GM19240 (cell line): ENCODE measurements at regions not wholly inside any gene's neighbourhood (a gene's known extent, or its start where the extent isn't known, plus 50 kb on each side); places are given as distances from the start of the nearest gene placed in this dataset.

Experiments used
- DNase-seq: peaks from one replicate; pipeline ENCODE4 v3.0.0; 2011; ENCODE audit warnings: low spot score; ENCODE audit not compliant: insufficient read length

DNA sequence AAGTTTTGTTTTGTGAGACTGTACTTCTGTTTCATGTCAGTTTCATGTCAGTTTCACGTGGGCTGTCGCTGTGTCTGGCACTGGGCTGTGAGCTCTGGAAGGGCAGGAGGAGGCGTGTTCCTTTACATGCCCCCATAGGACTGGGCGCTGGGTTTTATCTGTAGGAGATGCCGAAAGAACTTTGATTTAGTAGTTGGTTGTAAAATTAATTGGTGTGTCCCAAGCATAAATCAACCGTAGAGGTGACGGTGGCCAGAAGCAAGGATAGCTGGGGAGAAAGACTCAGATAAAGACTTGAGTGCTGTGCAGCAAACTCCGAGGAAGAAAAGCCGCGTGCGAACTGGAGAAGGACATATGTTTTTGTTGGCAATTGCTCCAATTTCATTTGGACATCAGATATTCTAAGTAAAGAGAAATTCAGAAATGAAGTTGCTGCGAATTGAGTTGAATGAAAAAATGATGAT lies 182.5 kb downstream of the VRK1 start:
- DNase-seq, result no peak

DNA sequence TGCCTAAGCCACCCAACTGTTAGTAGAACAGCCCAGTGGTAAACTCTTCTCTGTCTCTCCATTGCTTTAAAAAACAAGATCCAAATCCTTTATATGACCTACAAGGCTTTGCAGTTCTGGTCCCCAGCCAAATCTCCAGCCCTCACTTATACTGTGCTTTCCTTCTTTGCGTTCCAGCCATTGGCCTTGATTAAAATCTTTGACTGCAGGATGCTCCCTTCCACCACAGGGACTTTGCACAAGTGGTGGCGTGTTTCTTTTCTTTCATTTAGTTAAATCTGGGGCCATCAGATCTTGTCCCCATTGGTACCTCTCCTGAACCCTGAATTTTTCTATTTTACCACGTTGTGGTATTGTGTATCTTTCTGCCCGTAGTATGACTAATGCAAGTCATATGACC lies 183.7 kb downstream of the VRK1 start:
- no peak for DNase-seq

DNA sequence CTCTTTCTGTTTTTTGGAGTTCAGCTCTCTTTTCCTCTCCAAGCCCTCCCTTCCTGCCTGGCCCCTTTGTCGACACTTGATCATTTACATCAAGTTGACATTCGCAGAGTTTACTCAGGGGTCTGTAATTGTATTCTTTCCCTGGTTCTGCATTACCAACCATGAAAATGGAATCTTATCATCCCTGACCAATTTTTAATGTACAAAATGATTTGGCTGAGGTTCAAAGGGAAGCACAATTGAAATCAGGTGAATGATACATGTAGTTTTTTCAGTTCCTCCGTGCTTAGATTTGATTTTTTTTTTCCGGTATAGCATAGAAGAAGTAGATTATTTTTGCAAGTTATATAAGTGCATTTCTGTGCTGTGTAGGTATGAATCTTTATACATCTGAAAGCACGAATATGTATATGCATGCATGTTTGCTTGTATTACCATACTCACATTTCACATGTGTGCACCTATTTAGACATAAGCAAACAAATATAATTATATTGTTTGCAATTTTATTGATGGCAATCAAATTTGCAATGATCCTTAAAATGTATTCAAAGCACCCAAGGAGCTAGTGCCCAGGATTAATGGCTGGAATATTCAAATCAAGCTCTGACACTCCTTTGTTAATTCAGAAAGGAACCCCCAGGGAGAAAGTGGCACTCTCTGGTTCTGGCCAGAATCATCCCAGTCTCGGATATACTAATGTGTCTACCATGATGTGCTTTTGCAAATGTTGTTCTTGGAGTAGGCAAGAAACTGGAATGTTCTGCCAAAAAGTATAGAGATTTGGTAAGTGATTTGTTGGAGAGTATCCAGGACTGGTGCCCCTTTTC lies 189.3 kb downstream of the VRK1 start:
- DNase-seq, result no peak

GRCh38 chr14:96987086-96987474 lies 189.9 kb downstream of the VRK1 start:
- DNase-seq, result no peak

GRCh38 chr14:96987771-96988170 lies 190.6 kb downstream of the VRK1 start:
- DNase-seq, result no peak

DNA sequence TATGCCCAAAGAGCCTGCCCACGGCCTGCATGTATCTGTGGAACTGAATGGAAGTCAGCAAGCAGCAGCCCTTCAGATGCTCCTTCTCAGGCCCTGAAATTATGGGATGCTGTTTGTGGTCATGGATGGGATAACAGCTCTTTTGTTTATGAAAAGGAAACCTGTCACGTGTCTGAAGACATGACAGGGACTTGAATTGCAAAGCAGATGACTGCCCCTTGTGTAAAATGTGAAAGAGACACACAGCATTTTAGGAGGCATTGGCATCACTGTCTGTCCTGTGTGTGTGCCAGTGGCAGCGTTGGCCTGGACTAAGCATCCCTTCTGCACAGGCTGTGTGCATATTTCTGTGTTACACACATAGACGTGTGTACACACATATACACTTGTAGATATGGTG lies 192.1 kb downstream of the VRK1 start:
- no peak for DNase-seq

- DNase-seq, result no peak
These were observed 194.0 kb downstream of the VRK1 start for GRCh38 chr14:96991226-96991625.

- DNase-seq, result no peak
These were observed 197.8 kb downstream of the VRK1 start for GRCh38 chr14:96994999-96995398.

- no peak for DNase-seq
These were observed 200.1 kb downstream of the VRK1 start for GRCh38 chr14:96997269-96997668.

GRCh38 chr14:96997996-96998395 lies 200.8 kb downstream of the VRK1 start:
- DNase-seq, result no peak

- DNase-seq, result no peak
These were observed 202.5 kb downstream of the VRK1 start for GRCh38 chr14:96999654-97000155.

GRCh38 chr14:97002454-97002853 lies 205.3 kb downstream of the VRK1 start:
- no peak for DNase-seq

DNA sequence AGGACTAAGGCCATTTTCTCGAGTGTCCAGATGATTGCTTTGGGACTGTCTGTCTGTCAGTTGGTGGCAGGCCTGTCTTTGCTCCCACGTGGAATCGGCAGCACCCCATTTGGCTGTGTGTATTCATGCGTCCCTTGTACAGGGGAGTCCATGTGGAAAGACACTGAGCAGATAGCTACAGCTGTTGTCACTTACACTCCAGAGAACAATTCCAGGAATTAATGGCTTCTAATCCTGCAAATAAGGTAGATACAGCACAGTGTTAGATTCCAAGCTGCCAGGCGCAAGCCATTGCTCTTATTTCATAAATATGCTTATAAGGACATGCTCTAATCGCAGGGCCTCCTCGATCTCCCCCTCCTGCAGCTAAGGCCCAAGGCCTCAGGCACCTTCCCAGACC lies 208.8 kb downstream of the VRK1 start:
- no peak for DNase-seq

GRCh38 chr14:97010491-97011160 lies 213.4 kb downstream of the VRK1 start:
- no peak for DNase-seq

DNA sequence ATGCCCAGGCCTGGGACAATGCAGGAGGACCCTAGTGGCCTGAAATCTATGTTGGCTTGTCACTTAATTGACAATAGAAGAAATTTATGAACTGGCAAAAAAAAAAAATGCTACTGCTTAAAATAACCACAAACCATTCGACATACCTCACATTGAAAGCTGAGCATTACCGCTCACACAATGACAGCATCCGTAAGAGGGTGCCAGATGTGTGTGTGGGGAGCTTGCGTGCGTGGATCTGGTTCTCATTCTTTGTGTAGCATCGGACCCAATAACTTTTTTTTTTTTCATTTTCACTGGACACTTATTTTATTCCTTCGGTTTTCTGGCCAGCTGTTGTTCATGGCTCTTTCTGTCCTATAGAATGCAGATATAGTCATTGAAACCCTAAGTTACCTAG lies 216.7 kb downstream of the VRK1 start:
- no peak for DNase-seq

GRCh38 chr14:97021001-97021400 lies 223.8 kb downstream of the VRK1 start:
- DNase-seq, result no peak

GRCh38 chr14:97021571-97022168 lies 224.5 kb downstream of the VRK1 start:
- no peak for DNase-seq

DNA sequence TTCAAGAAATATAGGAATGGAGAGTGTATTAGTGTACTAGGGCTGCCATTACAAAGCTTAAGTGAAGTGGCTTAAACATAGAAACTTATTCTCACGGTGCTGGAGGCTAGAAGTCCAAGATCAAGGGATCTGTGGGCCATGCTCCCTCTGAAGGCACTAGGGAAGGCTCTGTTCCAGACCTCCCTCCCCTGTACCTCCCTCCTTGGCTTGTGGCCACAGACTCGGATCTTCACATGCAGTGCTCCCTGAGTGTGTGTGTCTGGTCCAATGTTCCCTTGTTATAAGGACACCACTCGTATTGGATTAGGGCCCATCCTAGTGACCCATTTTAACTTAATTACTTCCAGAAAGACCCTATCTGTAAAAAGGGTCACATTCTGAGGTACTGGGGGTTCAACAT lies 225.6 kb downstream of the VRK1 start:
- DNase-seq, result no peak

DNA sequence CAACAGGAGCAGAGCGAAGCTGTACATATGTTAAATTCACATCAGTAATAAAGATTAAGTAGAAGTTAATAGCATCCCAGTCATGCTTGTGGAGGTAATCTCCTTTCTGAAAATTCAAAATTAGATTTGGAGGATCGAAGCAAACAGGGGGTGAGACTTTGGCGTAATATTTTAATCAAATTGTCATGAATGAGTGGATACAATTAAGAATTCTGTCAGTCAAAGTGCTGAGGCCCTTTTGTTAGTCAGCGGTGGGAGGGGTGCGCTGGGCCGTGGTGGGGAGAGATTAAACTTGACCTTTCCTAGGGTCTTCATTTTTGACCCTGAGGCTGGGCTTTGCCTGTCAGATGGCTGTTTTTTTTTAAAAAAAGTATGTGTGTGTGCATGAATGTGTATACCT lies 226.7 kb downstream of the VRK1 start:
- DNase-seq, result no peak

- DNase-seq, result no peak
These were observed 227.1 kb downstream of the VRK1 start for GRCh38 chr14:97024300-97024699.

DNA sequence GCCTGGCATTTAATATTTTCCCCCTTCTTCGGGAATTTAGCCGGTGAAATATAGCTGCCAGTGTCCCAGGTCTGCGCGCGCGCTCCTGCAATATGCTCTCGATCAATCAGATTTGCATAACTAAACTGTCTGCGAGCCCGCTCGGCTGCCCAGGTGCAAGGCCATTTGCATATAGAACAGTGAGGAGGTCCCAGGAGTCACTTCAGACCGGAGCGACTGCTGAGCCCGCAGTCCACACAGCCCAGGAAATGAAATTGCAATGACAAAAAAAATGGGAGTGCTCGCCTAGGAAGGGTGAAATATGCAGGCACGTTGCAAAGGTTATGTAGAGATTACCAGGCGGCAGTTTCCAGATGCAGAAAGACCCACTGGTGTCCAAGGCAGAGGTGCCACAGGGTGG lies 228.5 kb downstream of the VRK1 start:
- no peak for DNase-seq

- no peak for DNase-seq
These were observed 230.2 kb downstream of the VRK1 start for GRCh38 chr14:97027256-97027999.
